ENCODE measurements at regions not wholly inside any gene's neighbourhood (a gene's known extent, or its start where the extent isn't known, plus 50 kb on each side); places are given as distances from the start of the nearest gene placed in this dataset.

DNA sequence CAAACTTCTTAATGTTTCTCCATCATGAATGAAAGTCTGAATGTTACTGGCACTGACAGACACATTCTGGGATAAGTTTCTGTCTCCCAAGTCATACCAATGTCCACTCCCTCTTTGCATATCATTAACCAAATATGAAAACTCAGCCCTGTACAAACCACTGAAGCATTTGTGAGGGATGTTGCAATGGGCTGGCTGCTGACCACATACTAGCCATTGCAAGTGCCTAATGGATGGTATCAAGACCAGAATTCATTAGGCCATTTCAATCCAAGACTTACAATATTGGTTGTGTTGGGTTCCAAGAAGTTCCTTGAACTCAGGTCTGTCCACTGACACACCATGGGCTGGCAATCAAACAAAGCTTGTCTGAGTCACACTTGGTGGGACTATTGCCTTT is 73.8 kb downstream of the CBLN2 start:
- no peak for FAIRE-seq

DNA sequence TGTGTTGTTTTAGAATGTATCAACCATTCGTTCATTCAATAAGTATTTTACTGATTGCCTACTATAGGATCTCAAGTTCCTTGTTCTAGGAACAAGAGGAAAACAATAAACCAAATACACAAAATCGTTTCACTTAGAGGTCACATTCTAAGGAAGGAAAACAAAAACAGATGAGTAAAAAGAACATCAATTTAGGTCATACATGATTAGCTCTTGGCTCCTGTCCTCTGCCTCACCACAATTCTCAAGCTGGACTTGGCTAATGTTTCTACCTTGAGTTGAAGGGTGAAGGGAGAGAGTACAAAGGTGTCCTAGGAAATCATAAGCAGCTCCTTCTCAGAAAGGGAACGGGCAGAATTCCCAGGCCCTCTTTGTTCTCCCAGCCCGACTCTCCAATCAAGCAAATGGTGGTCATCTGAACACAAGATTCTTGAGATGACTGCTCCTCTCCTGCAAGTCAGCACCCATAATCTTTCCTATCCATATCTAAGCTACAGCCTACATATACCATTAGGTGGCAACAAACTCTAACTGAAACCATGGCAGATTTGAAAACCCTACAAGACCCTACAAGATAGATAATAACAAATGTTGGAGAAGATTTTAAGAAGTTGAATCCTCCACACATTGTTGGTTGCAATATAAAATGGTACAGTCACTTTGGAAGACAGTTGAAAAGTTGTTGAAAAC is 76.0 kb downstream of the CBLN2 start:
- FAIRE-seq, result no peak

DNA sequence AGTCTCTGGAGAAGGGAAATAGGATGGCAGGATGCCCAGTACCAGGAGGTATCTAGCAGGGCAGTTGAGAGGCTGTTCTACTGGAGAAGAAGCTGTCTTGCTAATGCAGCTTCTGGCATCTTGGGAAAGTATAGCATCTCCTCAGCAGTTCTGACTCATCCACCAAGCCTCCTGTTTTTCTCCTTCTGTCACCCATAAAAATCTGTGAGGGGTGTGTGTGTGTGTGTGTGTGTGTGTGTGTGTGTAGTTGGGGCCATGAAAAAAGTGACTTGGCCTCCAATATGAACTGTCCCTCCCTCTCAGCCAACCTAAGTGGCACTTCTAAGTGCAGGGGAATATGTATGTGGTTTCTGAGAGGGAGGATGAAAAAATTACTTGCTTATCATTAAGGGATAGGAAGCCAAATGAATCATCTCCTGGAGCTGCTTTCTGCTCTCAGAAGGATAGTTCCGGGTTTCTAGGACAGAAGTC is 83.9 kb downstream of the CBLN2 start:
- FAIRE-seq, result no peak

DNA sequence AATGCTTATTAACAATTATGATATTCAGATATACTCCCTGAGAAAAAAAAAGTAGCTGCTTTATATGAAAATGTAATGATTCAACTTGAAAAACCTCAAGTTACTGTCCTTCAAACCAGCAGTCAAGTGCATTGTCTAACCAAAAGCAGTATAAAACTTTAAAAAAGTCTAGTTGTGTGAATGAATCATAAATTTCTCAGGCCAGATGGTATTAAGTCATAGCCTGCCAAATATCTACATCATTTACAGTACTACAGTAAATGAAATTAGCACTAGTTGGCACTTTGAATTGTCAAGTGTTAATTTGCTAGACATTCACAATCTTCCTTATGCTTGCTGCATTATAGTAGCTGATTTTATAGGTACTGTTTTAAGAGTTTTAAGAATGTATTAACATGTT is 85.9 kb downstream of the CBLN2 start:
- FAIRE-seq, result no peak

DNA sequence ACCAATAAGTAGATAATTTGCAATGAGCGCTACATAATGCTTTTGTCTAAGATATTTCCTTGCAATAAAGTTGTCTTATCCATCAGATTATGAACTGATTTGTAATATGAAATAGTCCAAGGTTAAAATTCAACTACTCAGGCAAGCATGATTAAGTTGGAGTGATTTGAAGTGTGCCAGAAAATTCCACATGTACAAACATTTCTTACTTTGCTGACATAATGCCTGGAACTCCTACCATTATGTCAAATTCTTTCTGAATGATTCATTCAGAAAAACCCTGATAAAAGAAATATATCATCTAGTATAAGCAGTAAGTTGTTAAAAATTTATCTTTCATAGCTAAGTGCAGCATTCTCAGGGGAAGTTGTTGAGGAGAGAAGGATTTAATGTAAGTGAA is 87.3 kb downstream of the CBLN2 start:
- FAIRE-seq, result no peak

DNA sequence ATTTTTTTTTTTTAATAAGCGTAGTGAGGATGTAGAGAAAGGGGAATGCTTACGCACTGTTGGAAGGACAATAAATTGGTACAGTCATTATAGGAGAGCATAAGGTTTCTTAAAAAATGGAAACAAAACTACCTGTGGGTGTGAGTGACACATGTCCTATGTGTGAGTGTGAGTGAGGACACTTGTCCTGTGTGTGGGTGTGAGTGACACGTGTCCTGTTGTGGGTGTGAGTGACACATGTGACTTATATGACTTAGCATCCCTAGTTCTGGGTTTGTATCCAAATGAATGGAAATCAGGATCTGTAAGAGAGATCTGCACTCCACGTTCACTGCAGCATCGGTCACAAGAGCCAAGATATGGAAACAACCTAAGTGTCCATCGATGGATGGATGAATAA is 91.8 kb downstream of the CBLN2 start:
- FAIRE-seq, result no peak

DNA sequence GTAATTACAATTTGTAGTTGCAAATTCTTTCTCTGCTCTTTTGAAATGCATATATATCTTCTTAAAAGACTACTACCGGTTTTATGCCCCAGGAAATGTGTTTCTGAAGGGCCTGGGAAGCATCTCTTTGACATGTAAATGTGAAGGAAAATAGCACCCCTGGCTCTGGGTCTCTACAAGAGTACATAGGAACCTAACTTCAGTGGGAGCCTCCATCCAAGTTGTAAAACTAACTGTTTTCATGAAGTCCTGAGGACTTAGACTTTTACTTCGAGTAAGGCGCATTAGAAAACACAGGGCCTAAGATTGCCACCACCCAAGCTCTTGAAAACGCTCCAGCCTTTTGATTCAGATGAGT is 99.4 kb downstream of the CBLN2 start:
- FAIRE-seq, result no peak

DNA sequence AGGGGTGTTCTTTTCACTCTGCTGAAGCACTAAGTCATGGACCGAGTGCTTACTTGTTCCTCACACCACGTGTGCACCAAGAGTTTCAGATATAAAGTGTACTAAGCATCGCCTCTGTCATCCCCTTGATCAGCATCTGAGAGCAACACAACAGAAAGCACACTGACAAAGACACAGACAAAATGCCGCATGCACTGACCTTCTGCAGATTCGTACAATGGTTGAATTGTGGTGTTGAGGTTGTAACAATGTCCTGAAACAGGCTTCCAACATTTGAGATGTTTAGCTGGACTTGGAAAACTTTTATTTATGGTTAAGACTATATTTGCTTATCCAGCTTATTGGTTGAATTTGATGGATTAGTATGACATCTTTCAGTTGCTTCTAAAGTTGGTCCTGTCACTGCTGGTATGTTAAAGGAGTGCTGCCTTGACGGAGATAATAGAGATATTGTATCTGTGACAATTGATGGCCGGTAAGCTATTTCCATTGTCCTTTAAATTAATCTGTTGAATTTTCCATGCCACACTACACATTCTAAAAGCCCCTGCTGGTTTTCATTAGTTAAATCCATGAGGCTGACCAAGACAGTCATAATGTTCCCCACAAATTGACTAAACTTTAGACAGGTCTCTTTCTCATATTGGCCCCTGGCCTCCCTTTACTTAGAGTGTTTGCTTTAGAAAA is 99.9 kb downstream of the CBLN2 start:
- no peak for FAIRE-seq

DNA sequence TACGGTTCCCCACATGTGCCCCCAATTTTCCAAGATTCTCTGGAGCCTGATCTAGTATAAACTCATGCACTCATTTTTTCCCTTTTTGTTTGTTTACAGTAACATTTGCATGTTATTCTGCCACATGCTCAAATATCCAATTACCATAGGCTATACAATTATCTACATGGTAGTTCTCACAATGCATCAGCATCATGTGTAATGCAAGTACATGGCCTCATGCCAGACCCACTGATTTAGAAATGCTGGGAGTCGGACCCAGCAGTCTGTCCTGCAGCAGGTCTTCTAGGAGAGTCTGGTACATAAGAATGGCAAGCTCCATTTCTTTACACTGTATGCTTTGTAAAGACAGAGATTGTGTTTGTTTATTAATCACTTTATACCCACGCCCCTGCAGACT is 107.7 kb downstream of the CBLN2 start:
- no peak for FAIRE-seq

DNA sequence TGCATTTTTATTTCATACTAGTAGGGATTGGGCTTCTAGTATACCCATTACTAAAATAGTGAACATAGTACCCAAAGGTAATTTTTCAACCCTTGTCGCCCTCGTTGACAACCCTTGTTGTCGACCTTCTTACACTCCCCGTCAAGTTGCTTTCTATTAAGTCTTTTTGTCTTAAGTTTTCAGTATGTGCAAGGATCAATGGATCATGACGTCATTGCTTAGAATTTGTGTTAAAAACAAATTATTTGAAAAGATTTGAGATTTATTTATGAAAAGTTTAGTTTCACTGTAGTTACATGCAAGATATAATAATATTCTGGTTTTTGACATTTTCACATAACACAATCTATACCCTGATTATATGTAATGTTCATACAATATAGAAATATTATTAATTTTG is 110.4 kb downstream of the CBLN2 start:
- no peak for FAIRE-seq

DNA sequence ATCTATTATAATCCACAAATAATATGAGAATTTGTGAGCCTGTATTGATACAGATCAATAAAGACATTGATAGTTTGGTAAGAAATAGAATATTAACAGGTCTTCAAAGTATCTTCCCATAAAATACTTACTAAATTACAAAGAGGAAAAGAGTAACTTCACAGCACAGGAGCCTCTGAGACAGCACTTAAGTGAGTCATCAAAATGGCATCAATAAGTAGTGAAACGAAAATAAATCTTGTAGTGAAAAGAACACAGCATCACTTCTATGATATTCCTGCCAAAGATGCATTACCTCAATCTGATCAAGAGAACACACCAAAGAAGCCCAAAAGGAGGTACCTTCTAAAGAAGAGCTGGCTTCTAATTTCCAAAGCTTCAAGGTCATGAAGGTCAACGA is 116.4 kb downstream of the CBLN2 start:
- FAIRE-seq, result no peak

DNA sequence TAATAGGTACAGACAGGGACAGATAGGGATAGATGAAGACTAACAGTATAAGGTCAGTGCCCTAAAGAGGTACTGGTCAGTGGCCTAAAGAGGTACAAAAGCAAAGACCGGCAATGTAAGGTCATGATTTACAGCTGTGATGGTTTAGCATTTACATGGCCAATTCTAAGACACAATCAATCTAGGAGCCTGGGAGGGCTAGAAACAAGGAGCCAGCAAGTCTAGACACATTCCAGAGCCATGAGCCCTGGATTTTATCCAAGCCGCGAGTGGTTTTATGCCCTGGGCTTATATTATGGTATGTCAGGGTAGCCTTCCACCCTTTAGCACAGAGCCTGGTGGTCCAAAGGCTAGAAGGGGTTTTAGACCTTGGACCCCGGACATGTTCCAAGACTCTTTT is 124.2 kb downstream of the CBLN2 start:
- no peak for FAIRE-seq

DNA sequence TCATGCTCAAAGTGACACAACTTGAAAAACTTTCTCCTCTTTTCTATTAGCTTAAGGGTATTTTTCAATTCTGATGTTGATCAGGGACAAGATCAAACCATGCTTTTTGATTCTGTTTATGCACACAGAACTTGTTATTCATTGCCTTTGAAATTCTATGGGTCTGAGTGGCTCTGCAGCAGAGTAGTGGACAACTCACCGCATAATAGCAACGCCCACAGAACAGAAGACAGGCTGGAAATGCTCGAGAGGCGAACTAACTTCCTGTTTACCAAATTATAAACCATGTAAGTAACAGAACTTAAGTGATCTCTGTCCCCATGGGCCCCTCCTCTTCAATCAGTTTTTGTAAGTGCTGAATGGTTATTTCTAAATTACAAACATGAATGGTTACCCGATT is 131.2 kb downstream of the CBLN2 start:
- FAIRE-seq, result no peak

DNA sequence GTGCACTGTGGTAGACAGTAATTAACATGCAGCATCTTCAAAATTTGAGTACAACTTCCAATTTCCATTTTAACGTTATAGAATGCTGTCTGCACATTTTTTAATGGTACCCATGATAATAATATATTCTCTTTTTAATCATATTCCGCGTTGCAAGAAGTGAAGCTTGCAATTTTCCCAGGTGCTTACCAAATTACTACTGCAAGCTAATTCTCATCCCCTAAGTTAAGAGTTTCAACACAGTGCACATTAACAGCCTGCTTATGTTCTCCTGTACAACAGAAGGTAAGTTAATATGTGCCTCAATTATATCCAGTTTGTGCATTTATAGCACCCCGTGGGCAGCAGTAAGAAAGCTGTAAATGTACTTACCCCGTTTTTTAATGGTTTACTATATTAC is 132.9 kb downstream of the CBLN2 start:
- no peak for FAIRE-seq

DNA sequence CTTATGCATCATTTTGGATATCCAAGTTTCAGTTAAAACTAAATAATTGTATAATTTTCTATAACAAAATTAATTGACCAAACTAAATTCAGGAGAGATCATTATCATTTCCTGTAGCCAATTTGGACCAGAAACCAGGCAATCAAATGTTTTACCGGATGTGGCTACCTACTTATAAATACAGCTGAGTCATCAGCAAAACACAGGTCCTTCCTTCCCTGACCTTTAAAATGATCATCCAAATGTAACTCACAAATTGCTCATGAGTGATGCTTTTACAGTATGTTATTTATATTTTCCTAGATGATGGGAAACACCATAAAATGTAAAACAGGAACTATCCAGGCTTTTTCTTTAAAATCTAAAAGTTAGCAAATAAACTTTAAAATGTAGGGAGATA is 133.7 kb downstream of the CBLN2 start:
- no peak for FAIRE-seq

DNA sequence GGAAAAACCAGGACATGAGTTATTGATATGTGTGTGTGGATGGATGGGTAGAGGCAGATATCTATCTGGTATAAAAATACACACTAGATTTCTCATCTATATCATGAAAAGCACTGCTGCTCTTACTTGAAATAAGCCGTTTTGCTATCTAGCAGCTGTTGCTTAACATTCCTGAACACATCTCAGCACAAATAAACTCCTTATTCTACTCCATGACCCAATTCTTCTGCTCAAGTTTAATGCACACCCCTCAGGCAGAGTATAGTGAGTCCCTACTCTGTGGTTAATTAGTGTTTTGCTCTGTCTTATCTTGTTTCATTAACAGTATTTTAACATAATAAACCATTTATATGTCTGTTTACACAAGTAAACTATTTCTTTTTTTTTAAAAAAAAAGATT is 134.2 kb downstream of the CBLN2 start:
- no peak for FAIRE-seq

DNA sequence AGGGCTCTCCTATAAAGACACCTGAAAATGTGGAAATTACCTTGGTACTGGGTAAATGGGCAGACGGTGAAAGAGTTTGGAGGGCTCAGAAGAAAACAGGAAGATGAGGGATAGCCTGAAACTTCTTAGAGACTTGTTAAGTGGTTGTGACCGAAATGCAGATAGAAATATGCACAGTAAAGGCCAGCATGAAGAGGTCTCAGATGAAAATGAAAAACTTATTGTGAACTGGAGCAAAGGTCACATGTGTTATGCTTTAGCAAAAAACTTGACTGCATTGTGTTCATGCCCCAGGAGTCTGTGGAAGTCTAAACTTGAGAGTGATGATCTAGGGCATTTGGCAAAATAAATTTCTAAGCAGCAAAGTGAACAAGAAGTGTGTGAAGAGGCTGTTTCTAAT is 137.1 kb downstream of the CBLN2 start:
- FAIRE-seq, result no peak

DNA sequence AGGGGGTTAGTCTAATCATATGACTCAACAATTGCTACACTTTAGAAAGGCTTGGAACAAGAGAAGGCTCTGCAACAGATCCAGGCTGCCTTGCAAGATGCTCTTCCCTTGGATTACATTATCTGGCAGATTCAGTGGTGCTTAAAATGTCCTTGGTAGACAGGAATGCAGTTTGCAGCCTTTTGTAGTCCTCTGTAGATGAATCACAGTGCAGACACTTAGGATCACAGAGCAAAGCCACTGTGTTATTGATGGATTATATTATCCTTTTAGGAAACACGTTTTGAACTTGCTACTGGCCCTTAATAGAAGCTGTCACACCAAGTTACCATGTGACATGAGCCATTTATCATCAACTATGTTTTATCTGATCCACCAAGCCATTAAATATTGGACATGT is 152.2 kb downstream of the CBLN2 start:
- FAIRE-seq, result no peak

DNA sequence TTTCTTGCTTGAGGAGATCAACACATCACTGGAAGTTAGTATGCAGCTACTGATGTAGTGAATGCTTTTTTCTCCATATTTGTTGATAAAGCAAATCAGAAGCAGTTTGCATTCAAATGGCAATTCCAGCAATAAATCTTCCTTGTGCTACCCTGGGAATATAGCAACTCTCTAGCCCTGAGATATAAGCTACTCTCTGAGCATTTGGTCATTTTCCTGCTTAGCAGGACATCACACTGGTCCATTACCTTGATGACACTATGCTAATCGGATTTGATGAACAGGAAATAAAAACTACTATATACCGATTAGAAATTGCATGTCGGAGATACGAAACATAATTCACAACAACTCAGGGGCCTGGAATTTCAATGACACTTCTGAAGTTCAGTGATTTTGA is 152.7 kb downstream of the CBLN2 start:
- no peak for FAIRE-seq

DNA sequence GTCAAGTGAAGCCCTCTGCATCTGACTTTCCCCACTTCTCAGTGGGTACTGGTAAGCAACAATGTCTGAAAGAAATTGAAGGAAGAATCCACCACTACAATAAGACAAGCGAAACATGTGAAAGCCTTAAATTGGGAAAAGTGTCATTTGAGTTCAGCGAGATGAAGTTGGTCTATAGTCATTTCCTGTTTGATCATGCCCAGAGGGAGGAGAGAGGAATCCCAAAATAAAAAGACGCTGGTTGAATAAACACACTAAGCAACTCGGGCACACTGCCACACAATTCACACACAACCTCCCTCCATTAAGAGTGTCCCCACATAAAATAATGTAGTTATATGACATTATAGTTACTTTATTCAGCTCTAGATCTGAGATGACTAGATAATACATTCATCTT is 166.1 kb downstream of the CBLN2 start:
- no peak for FAIRE-seq

DNA sequence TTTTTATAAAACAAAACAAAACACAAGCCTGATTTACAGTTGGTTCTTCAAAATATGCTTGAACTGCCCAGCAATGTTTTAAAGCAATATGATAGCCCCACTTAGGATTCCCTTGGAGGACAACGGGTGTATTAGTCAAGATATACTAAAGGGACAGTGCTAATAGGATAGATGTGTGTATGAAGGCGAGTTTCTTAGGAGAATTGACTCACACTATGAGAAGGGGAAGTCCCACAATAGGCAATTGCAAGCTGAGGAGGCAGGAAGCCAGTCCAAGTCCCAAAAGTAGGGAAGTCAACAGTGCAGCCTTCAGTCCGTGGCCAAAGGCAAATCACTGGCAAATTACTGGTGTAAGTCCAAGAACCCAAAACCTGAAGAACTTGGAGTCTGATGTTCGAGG is 167.9 kb downstream of the CBLN2 start:
- no peak for FAIRE-seq

DNA sequence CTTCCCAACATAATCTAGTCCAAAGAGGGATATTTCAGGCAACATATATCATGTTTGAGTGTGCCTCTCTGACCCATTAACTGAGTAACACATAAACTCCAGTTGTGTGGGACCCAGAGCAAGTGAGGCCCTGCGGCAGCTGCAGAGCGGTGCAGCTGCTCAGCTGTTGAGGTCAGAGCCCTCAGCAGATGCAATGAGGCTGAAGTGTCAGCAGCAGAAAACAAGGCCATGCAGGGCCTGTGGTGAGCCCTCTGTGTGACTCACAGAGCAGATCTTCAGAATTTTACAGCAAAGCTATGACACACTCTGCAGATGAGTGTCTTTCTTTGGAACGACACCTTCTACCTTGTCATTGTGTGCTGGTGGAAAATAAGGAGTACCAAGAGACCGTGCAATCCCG is 168.5 kb downstream of the CBLN2 start:
- FAIRE-seq, result no peak

DNA sequence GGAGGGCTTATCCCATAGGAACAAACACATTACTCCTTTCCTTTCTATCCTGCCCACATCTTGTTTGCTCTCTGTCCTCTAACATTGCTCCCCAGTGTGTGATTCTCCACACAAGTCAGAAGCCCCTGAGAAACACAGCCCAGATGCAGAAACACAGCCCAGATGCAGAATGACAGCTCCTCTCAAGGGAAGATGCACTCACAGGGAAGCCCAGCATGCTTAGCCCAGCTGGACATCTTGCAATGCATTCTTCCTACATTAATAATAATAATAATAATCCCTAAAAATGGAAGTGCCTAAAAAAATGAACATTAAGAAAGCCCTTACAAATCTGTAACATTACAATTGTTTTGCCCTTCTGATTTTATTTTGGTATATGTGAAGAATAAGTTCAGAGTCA is 172.1 kb downstream of the CBLN2 start:
- FAIRE-seq, result no peak

DNA sequence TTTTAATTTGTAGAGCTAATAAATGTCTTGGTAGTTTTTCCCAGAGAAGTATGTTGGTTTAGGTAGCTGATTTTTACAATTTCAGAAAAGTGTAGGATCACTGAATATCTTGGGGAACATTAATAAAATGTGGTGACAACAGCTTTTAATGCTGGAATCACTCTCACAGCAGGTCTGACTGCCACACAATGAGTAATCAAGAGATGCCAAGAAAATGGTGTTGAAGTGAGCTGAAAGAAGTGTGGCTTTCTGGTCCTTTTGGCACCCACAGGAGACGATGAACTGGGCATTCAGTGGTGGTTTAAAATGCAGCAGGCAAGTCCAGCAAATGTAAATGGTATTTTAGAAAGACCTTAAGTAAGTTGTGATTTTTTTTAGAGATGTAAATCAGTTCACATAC is 175.8 kb downstream of the CBLN2 start:
- FAIRE-seq, result no peak

DNA sequence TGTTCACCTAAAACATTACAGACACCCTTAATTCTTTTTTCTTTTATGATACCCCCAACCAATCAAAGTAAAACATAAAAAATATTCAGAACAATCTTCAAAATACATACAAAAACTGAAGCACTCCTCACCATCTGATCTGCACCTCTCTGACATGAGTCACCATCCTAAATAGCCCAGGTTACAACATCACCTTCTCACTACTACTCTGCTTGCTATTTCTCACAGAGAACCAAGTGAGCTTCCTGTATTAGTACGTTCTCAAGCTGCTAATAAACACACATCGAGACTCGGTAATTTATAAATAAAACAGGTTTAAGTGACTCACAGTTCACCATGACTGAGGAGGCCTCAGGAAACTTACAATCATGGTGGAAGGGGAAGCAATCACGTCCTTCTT is 183.5 kb downstream of the CBLN2 start:
- no peak for FAIRE-seq

Measured in endometrium (tissue), 2 donors.